VCaP (cell line): ENCODE measurements at regions not wholly inside any gene's neighbourhood (a gene's known extent, or its start where the extent isn't known, plus 50 kb on each side); places are given as distances from the start of the nearest gene placed in this dataset.
"Not testable (repeated sequence)": the region's sequence is repeated elsewhere in the genome, so short reads cannot be mapped to it uniquely, and the experiment has no call there.

ENCODE experiments used
- H3K27ac ChIP-seq: fragments of 450-650 bp; 2 replicates; pipeline ENCODE4 v1.5.1; 2017
- TF ChIP-seq, protein P1 (sequence below): fragments of 450-650 bp; conservative IDR thresholded peaks from 2 replicates; pipeline ENCODE4 v1.5.1; 2017; ENCODE audit warnings: mild to moderate bottlenecking, moderate library complexity

DNA sequence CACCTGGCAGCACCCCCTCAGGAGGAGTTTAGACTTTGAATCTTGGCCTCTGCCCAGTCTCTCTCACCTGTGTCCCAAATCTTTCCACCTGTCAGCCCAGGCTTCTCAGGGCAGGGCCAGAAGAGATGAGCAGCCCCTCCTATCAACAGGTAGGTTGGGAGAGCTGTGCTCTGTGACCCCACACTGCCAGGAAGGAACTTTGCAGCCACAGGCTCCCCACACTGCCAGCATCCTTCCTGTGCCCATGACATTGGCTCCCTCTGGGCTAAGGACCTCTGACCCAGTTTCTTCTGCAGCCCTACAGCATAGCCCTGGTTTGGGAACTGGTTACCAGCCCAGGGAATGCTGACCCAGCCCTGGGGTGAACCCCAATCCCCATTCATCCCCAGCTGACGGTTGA lies 115.7 kb upstream of the IQSEC1 start:
- TF ChIP-seq, protein P1, sequence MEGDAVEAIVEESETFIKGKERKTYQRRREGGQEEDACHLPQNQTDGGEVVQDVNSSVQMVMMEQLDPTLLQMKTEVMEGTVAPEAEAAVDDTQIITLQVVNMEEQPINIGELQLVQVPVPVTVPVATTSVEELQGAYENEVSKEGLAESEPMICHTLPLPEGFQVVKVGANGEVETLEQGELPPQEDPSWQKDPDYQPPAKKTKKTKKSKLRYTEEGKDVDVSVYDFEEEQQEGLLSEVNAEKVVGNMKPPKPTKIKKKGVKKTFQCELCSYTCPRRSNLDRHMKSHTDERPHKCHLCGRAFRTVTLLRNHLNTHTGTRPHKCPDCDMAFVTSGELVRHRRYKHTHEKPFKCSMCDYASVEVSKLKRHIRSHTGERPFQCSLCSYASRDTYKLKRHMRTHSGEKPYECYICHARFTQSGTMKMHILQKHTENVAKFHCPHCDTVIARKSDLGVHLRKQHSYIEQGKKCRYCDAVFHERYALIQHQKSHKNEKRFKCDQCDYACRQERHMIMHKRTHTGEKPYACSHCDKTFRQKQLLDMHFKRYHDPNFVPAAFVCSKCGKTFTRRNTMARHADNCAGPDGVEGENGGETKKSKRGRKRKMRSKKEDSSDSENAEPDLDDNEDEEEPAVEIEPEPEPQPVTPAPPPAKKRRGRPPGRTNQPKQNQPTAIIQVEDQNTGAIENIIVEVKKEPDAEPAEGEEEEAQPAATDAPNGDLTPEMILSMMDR = no peak
- no peak overlapping the region for H3K27ac ChIP-seq

GRCh38 chr3:13188181-13188779 lies 115.1 kb upstream of the IQSEC1 start:
- H3K27ac ChIP-seq = no peak overlapping the region
- TF ChIP-seq, protein P1 = no peak

DNA sequence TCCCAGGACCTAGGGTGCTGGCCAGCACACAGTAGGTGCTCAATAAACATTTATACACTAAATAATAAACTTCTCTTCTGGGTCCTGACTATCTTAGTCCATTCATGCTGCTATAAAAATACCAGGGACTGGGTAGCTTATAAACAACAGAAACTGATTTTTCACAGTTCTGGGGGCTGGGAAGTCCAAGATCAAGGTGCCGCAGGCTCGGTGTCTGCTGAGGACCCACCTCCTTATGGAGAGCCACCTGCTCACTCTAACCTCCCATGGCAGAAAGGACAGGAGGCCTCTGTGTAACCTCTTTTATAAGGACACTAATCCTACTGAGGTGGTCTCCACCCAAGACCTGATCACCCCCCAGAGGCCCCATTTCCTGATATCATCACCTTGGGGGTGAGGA lies 114.4 kb upstream of the IQSEC1 start:
- no peak overlapping the region for H3K27ac ChIP-seq
- TF ChIP-seq, protein P1 = no peak

GRCh38 chr3:13186435-13186815 lies 113.2 kb upstream of the IQSEC1 start:
- no peak overlapping the region for H3K27ac ChIP-seq
- TF ChIP-seq, protein P1 = no peak

DNA sequence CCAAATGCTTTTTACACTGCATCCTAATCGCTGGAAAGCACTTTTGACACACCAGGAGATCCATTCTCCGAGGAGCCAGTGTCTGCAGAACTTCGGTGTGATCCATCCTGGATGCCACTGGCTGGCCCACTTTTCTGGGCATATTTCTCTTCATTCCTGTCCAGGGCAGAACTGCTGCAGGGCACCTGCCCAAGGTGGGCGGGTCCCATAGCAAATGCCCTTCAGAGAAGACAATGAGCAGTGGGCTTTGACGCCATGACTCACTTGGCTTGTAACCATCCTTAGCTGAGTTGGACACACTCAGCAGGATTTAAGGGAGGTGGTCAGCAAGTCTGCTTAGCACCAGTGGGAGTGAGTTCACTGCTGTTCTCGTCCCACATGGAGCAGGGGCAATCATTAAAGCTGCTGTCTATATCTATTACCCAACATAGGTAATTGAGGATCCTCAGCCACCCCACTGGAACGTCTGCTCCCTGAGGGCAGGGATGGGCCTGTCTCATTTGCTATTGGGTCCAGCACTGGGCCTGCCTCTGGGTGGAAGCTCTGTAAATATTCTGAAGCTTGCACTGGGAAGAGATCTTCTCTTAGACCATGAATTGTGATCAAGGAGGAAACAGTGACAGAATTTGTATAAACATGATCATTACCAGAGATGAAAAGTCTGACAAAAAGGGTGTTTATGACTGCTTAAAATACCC lies 112.7 kb upstream of the IQSEC1 start:
- TF ChIP-seq, protein P1 = no peak
- H3K27ac ChIP-seq = no peak overlapping the region

- H3K27ac ChIP-seq = not testable (repeated sequence)
Observed at GRCh38 chr3:13179582-13180210, 106.5 kb upstream of the IQSEC1 start.

DNA sequence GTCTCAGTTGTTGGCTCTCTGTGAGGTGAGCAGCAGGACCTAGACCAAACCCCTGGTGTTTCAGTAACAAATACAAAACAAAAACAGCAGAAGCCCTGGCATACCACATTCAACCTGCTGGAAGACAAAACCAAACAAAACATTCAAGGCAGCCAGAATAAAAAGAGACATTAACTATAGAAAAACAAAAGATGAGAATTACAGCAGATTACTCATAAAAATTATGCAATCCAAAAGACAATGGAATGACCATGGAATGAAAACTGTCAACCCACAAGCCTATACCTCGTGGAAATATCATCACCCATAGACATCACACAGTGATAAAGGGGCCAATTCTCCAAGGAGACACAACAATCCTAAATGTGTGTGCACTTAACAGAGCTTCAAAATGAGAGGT lies 106.0 kb upstream of the IQSEC1 start:
- no peak overlapping the region for H3K27ac ChIP-seq

More for the DNA sequence above, 106.0 kb upstream of the IQSEC1 start:
- TF ChIP-seq, protein P1 = no peak
